ENCODE measurements at regions not wholly inside any gene's neighbourhood (a gene's known extent, or its start where the extent isn't known, plus 50 kb on each side); places are given as distances from the start of the nearest gene placed in this dataset.
"Not testable (repeated sequence)": the region's sequence is repeated elsewhere in the genome, so short reads cannot be mapped to it uniquely, and the experiment has no call there.

DNA sequence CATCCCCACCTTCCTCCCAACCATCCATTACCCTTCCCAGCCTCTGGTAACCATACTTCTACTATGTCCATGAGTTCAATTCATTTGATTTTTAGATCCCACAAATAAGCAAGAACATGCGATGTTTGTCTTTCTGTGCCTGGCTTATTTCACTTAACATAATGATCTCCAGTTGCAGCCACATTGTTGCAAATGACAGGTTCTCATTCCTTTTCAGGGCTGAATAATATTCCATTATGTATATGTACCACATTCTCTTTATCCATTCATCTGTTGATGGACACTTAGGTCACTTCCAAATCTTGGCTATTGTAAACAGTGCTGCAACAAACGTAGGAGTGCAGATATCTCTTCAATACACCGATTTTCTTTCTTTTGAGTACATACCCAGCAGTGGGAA is 522.1 kb downstream of the TMEM114 start:
- DNase-seq (ENCODE audit: low read depth in 2 of 2): not testable (repeated sequence)

DNA sequence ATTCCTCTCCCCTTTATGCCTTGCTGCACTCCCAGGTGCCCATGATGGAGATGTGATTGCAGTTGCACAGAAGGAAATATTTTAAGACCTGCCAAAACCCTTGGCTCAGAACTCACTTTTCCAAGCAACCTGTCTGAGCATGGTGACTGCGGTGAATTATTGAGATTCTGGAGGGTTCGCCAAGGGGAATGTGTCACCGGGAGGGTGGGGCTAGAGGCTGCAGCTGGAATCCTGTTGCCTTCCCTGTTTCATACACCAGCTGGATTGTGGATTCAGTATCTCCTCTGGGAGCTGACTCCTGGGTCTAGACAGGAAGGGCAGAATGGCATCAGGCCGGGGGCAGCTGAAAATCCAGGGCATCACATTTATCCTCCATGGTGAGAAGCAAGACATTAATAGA is 527.2 kb downstream of the TMEM114 start:
- no peak for DNase-seq (ENCODE audit: low read depth in 2 of 2)

DNA sequence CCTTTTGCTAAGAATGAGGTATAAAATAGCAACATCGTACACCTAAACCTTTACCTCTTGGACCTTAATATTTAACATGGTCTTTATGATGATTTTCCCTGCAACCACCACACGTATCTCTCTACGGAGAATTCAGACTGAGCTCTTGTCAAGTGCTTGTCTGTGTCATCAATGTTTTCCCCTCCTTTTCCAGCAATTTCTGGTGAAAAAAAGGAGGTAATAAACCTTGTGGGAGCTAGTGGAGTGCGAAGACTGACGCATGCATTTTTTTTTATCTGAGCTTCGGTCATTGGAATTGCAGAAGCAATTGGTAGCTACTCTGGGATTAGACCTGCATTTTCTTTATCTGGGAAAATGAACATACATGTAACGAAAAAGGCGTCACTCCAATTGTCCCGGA is 527.6 kb downstream of the TMEM114 start:
- DNase-seq (ENCODE audit: low read depth in 2 of 2): no peak

GRCh38 chr16:8055761-8056160 is 534.5 kb downstream of the TMEM114 start:
- DNase-seq (ENCODE audit: low read depth in 2 of 2): no peak

DNA sequence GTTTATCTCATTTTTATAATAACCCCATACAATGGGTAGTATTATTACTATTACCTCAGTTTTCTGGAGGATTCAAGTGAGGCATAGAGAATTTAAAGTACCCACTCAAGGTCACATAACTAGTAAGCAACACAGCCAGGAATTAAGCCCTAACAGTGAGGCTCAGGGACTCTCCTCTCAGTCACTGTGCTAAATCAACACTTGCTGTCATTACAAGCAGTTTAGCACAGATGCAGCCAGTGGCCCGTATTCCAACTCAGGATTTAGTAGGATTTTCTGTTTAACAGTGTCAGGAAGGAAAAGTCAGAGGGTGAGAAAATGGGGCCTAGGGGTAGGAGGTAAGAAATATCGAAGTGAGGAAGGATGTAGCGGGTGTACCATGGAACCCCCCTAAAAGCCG is 536.9 kb downstream of the TMEM114 start:
- DNase-seq (ENCODE audit: low read depth in 2 of 2): no peak

DNA sequence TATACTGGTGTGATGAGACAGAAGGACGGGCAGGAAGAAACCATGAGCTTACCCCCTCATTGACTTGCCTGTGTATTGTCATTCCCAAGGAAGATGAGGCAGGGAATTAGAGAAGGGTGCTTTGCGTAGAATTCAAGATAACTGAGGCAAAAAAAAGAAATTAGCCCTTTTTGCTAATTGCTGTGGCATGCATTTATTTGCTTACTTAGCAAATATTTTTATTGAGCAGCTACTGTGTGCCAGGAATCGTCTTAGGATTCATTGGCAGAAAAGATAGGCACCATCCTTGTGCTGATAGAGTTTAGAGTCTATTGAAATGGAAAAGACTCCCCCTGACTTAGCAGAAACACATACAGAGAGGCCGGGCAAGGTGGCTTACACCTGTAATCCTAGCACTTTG is 541.9 kb downstream of the TMEM114 start:
- no peak for DNase-seq (ENCODE audit: low read depth in 2 of 2)

DNA sequence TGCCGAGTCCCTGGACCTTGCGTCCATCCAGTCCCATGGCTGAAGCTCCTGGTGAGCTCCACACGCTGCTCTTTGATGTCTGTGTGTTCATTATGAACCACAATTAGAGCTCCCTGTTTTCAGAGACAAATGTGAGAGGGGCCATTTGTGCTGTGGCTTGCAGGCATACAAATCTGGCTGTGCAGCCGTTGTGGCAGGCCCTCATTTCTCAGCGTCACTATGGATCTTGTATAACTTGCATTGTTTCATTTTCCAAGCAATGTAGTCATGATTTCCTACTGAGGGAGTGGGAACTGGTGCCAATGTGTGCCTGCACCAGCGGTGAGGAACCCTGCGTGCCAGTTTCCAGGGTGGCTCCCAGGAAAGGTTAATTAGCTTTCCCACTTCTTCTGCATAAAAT is 542.6 kb downstream of the TMEM114 start:
- no peak for DNase-seq (ENCODE audit: low read depth in 2 of 2)

DNA sequence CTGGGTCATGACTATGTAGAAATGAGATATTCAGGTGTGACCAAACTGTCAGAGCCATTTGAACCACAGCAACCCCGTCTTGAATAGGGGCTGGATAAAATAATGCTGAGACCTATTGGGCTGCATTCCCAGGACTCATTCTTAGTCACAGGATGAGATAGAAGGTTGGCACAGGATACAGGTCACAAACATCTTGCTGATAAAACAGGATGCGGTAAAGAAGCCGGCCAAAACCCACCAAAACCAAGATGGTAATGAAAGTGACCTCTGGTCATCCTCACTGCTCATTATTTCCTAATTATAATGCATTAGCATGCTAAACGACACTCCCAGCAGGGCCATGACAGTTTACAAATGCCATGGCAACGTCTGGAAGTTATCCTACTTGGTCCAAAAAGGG is 545.5 kb downstream of the TMEM114 start:
- DNase-seq (ENCODE audit: low read depth in 2 of 2): no peak

DNA sequence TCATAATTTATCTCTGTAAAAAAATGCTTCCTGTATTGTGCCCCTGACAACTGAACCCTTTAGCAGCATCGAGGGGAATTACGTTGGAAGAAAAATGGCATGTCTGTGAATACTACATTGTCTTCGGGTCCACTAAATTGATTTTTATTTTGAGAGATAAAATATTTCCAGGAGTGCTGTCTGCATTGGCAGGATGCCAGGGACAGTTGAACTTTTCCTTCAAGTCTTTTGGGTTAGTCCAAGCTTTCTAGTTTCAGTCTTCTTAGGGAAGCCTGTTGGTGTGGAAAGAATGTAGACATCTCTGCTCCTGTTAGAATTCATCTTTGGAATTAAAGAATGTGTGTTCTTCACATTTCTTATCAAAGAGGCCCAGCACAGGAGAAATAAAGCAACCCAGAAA is 557.9 kb downstream of the TMEM114 start:
- DNase-seq (ENCODE audit: low read depth in 2 of 2): no peak

- not testable (repeated sequence) for DNase-seq (ENCODE audit: low read depth in 2 of 2)
Observed at GRCh38 chr16:8030004-8030403, 560.3 kb downstream of the TMEM114 start.

DNA sequence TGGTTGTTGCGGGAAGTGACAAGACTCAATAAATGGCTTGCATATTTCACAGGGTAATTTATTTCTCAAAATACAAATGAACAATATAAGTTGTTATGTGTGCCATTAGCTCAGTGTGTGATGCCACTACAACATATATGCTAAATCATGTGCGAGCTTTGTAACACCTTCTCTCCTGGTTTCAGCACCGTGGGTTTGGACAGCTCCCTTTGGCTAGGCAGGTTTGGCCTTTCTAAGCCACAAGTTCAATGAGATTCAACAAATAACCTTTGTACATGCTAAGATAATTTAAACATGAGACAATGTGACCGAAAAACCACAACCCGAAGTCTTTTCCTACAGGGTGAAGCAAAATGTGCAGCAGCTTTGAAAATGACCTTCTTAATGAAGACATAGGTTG is 563.9 kb downstream of the TMEM114 start:
- DNase-seq (ENCODE audit: low read depth in 2 of 2): no peak

GRCh38 chr16:8023326-8023725 is 567.0 kb downstream of the TMEM114 start:
- DNase-seq (ENCODE audit: low read depth in 2 of 2): no peak

DNA sequence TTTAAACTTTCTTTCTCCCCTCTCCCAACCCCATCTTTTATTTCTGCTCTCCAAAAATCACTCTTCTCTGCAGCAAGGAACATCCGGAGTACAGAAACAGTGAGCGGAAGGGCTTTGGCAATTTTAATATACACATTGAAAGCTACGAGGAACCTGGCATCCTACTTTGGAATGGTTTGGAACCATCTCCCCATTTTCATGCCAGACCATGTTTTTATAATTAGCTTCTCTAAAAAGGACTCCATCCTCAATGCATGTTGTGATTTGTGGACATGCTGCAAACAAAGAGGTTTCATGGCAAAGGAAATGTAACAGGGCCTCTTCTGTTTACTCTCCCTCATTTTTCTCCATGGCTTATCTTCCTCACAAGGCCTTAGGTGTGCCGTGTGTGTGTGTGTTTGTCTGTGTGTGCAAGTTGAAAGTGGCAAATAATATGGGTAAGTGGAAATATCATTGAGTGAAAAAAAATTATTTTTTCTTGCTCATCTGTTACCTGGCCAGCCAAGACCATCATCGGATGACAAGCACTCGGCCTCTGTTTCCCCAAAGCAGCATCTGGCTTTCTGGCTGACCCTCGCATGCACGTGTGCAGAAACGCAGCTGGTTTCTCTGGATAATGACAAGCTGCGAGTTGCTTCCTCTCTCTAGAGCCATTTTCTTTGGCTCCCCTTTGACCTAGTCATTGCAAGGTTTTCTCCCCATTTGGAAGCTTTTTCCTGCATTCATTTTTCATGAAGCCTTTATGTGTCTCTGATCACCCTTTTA is 585.0 kb downstream of the TMEM114 start:
- DNase-seq (ENCODE audit: low read depth in 2 of 2): no peak

DNA sequence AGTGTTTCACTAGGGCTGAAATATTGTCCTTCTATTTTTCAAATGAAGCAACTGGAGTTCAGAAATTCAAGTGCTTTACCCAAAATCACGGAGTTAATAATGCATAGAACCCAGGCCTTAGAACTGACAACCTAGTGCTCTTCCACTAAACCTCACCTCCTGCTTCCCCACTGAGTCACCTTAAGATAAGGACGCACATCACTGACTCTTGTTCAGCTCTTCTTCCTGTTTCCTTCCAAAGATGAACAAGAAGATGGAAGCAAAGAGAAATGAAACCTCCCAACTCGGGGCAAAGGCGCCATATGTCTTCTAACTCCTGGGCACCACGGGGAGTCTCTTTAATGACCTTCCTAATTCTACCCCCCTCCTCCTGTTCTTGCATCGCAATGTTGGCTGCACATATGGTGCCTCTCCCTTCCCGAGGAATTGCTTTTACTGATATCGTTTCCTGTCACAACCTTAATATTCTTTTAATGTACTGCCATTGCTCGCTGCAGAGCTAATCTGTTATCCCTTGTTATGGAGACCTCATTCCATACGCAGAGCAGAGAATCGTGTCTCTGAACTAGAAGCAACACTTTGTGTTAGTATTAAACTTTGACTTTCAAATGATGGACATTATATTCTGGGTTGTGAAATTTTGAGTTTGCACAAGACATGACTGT is 591.4 kb downstream of the TMEM114 start:
- DNase-seq (ENCODE audit: low read depth in 2 of 2): no peak

DNA sequence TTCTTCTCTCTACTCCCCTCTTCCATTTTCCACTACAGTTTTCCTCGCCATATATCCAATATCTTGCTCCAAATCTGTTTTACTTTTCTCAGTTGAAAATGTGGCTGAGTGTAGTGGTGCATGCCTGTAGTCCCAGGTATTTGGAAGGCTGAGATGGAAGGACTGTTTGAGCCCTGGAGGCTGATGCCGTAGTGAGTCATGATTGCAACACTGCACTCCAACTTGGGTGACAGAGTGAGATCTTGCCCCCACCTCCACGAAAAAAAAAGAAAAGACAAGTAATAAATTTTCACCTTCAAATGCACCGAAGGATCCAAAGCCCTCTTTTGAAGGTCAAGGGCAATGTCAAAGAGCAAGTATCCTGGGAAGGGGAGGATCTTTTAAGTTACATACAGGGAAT is 592.3 kb downstream of the TMEM114 start:
- DNase-seq (ENCODE audit: low read depth in 2 of 2): no peak

DNA sequence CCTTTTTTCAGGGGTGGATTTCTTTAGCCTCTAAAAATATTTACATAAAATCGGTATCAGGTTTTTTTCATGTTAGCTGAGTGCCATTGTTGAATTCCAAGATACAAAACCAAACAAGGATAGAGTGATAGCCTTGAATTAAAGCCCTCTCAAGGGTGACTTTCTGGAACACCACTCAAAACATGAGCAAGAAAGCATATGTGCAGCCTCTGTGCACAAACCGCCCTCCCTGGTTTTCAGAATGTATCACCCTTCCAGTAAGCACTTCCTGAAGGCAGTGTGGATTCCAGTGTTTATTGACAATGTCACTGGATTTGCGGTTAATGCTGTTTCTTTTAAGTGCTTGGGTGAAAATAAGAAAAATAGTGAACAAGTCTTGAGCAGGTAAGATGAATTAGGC is 597.7 kb downstream of the TMEM114 start:
- no peak for DNase-seq (ENCODE audit: low read depth in 2 of 2)

- DNase-seq (ENCODE audit: low read depth in 2 of 2): no peak
Observed at GRCh38 chr16:7990626-7991260, 599.6 kb downstream of the TMEM114 start.

- DNase-seq (ENCODE audit: low read depth in 2 of 2): no peak
Observed at GRCh38 chr16:7983676-7984075, 606.6 kb downstream of the TMEM114 start.

DNA sequence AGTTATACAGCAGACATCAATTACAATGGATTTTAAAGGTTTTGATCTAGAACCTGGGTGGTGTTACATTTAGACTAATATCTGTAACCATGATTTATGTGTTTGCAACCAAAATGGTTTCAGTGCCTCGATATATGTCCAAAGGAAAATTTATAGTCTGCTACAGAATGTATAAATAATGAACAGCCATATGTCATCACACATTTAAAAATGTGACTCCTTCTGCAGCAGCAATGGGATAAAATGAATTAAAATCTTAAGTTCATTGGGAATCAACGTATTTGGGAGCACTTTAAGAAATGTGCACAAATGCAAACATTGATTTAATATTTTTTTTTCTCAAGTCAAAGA is 610.2 kb downstream of the TMEM114 start:
- DNase-seq (ENCODE audit: low read depth in 2 of 2): no peak

DNA sequence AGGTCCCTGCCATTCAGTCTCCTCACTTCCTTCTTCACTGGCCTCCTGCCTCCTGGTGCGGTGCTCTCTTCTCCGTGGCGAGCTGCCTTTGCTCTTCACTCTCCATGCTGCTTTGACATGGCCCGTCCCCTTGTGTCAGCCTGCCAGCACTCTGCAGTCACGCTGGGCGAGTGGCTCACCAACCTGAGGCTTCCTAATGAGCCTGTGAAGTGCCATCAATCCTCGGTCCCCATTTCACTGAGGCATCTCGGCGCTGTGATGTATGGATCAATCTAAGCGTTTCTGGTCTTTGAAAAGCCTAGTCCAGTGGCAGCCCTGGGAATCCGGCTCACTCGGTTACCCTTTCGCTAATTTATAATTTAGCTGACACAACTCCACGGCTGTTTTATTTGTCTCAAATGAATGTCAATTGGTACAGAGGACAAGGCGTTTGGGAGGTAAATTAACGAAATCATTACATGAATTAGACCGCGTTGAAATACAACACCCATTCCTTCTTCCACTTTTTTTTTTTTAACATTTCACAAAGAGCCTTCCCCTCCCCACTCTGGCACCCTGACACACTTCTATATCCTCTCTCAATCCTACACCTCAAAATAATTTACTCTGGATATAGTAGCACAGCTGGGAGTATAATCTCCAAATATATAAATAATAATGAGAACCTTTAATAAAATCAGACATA is 610.7 kb downstream of the TMEM114 start:
- DNase-seq (ENCODE audit: low read depth in 2 of 2): no peak

GRCh38 chr16:7976563-7976962 is 613.7 kb downstream of the TMEM114 start:
- DNase-seq (ENCODE audit: low read depth in 2 of 2): no peak

GRCh38 chr16:7976125-7976524 is 614.2 kb downstream of the TMEM114 start:
- no peak for DNase-seq (ENCODE audit: low read depth in 2 of 2)

All from stimulated activated CD8-positive, alpha-beta memory T cell treated with anti-CD3 and anti-CD28 coated beads, Interleukin-15, amount 100 ng/mL, for 48 hours (primary cell).